ENCODE measurements at regions not wholly inside any gene's neighbourhood (a gene's known extent, or its start where the extent isn't known, plus 50 kb on each side); places are given as distances from the start of the nearest gene placed in this dataset.

- Histone ChIP-seq H3K36me3 (no peaks in the 10 kb centered on the region), H3K27me3 (no peaks in the 10 kb centered on the region), H3K4me3 (no peak overlapping the region), H3K27ac (no peak overlapping the region), H3K9me3 (peaks cover 0 to 9% (median 2%) of the 10 kb centered on the region in 4 donors), H3K4me1 (no peaks in the 10 kb centered on the region)
- ATAC-seq (ENCODE audit: low FRiP score in 2 of 2) (no peak), DNase-seq (no peak)
- TF ChIP-seq POLR2A (IDR thresholded peaks at IDR 0.05) (no peak), POLR2AphosphoS5 (IDR thresholded peaks at IDR 0.05) (no peak), EP300 (IDR thresholded peaks at IDR 0.05) (no peak), CTCF (IDR thresholded peaks at IDR 0.05) (no peak)
Measured at GRCh38 chr13:57982782-57983181, 351.2 kb downstream of the PCDH17 start.

- Histone ChIP-seq H3K27me3 (no peaks in the 10 kb centered on the region), H3K27ac (no peak overlapping the region), H3K4me3 (no peak overlapping the region), H3K9me3 (peaks cover 0 to 9% (median 2%) of the 10 kb centered on the region in 4 donors), H3K36me3 (no peaks in the 10 kb centered on the region), H3K4me1 (no peaks in the 10 kb centered on the region)
- no peak for ATAC-seq (ENCODE audit: low FRiP score in 2 of 2)
- 92 to 94% methylated on average over 2 of the region's 2 CpGs for WGBS, 2 donors
- no peak for DNase-seq
- TF ChIP-seq POLR2A (IDR thresholded peaks at IDR 0.05) (no peak), EP300 (IDR thresholded peaks at IDR 0.05) (no peak), POLR2AphosphoS5 (IDR thresholded peaks at IDR 0.05) (no peak)
Measured at GRCh38 chr13:57988276-57988675, 356.7 kb downstream of the PCDH17 start.

GRCh38 chr13:57991041-57991440 lies 359.5 kb downstream of the PCDH17 start:
- Histone ChIP-seq H3K27ac (no peak overlapping the region), H3K9me3 (peaks cover 0 to 3% (median 0%) of the 10 kb centered on the region in 4 donors), H3K4me1 (no peaks in the 10 kb centered on the region), H3K4me3 (no peak overlapping the region), H3K27me3 (no peaks in the 10 kb centered on the region), H3K36me3 (no peaks in the 10 kb centered on the region)
- no peak for TF ChIP-seq CTCF (IDR thresholded peaks at IDR 0.05)
- no peak for TF ChIP-seq POLR2AphosphoS5 (IDR thresholded peaks at IDR 0.05)
- no peak for TF ChIP-seq EP300 (IDR thresholded peaks at IDR 0.05)
- no peak for TF ChIP-seq POLR2A (IDR thresholded peaks at IDR 0.05)
- ATAC-seq (ENCODE audit: low FRiP score in 2 of 2) (no peak), DNase-seq (no peak)
- WGBS, 2 donors = 80 to 83% methylated on average over 5 of the region's 5 CpGs

GRCh38 chr13:57992416-57992815 lies 360.9 kb downstream of the PCDH17 start:
- no peak overlapping the region for H3K27ac ChIP-seq
- ATAC-seq (ENCODE audit: low FRiP score in 2 of 2) (no peak), DNase-seq (no peak)
- 66 to 79% methylated on average over 1 of the region's 1 CpG for WGBS, 2 donors
- no peaks in the 10 kb centered on the region for H3K4me1 ChIP-seq
- no peaks in the 10 kb centered on the region for H3K36me3 ChIP-seq
- H3K4me3 ChIP-seq = no peak overlapping the region
- TF ChIP-seq EP300 (IDR thresholded peaks at IDR 0.05) = no peak
- TF ChIP-seq POLR2A (IDR thresholded peaks at IDR 0.05) = no peak
- TF ChIP-seq POLR2AphosphoS5 (IDR thresholded peaks at IDR 0.05) = no peak
- no peak for TF ChIP-seq CTCF (IDR thresholded peaks at IDR 0.05)
- H3K9me3 ChIP-seq = no peaks in the 10 kb centered on the region
- no peaks in the 10 kb centered on the region for H3K27me3 ChIP-seq

- TF ChIP-seq CTCF (IDR thresholded peaks at IDR 0.05) (no peak), POLR2AphosphoS5 (IDR thresholded peaks at IDR 0.05) (no peak), EP300 (IDR thresholded peaks at IDR 0.05) (no peak), POLR2A (IDR thresholded peaks at IDR 0.05) (no peak)
- no peaks in the 10 kb centered on the region for H3K4me1 ChIP-seq
- DNase-seq (no peak), ATAC-seq (ENCODE audit: low FRiP score in 2 of 2) (no peak)
- no peaks in the 10 kb centered on the region for H3K36me3 ChIP-seq
- no peaks in the 10 kb centered on the region for H3K9me3 ChIP-seq
- H3K4me3 ChIP-seq = no peak overlapping the region
- H3K27me3 ChIP-seq = no peaks in the 10 kb centered on the region
- H3K27ac ChIP-seq = no peak overlapping the region
- 56 to 86% methylated on average over 1 of the region's 1 CpG for WGBS, 2 donors
Measured at GRCh38 chr13:57996717-57997116, 365.2 kb downstream of the PCDH17 start.

All from upper lobe of left lung (tissue), 6 donors.